B cell (primary cell): ENCODE measurements at regions not wholly inside any gene's neighbourhood (a gene's known extent, or its start where the extent isn't known, plus 50 kb on each side); places are given as distances from the start of the nearest gene placed in this dataset.

ENCODE experiments used
- ATAC-seq: fragments of 200-7000 bp; cut with Tn5 transposase; one replicate; pipeline ENCODE4 v1.10.0; 2021; ENCODE audit warnings: low read depth, mild to moderate bottlenecking, moderate number of reproducible peaks, moderate library complexity
- CTCF ChIA-PET: fragments of 350-600 bp; sonication (Branson Sonifier 250); formaldehyde crosslinking; loops from one replicate; lab custom pipeline; 2021; ENCODE audit warnings: antibody characterized with exemption, inconsistent platforms; lab: Charles Lee
- POLR2A ChIA-PET: fragments of 350-600 bp; sonication (Branson Sonifier 250); formaldehyde crosslinking; loops from one replicate; lab custom pipeline; 2021; ENCODE audit warnings: antibody characterized with exemption; lab: Charles Lee
- DNase-seq: peaks from one replicate; pipeline ENCODE4 v3.0.0; 2013
- H2AFZ ChIP-seq: 2 replicates; pipeline ENCODE4 v1.6.1; 2012; ENCODE audit warnings: mild to moderate bottlenecking, low read depth, low read length; ENCODE audit not compliant: insufficient read depth, poor library complexity, severe bottlenecking
- H3K27ac ChIP-seq, 2 donors: 1 replicate in 1 of 2; 2 replicates in 1 of 2; pipeline ENCODE4 v1.5.1; 2012 to 2013; ENCODE audit warnings: low read length in 2 of 2, mild to moderate bottlenecking in 2 of 2, moderate library complexity in 1 of 2
- H3K27me3 ChIP-seq, 4 experiments: fragments of 200-600 bp in 1 of 4; sonication (generic) in 1 of 4; replicated peaks in 1 of 4; 1 replicate in 2 of 4; 2 replicates in 2 of 4; pipeline versions ENCODE4 v1.6.1 to v1.7.0; 2013 to 2016; ENCODE audit warnings: low read length in 3 of 4, mild to moderate bottlenecking in 2 of 4, mixed read lengths in 1 of 4, moderate library complexity in 1 of 4; ENCODE audit not compliant: insufficient read depth in 4 of 4, control insufficient read depth in 3 of 4; ENCODE audit errors: control extremely low read depth in 1 of 4
- H3K36me3 ChIP-seq, 2 experiments: replicated peaks in 1 of 2; 1 replicate in 1 of 2; 2 replicates in 1 of 2; pipeline versions ENCODE4 v1.6.1 to v1.7.1; 2013; ENCODE audit warnings: low read length in 1 of 2; ENCODE audit not compliant: insufficient read depth in 2 of 2, control insufficient read depth in 1 of 2; ENCODE audit errors: control extremely low read depth in 1 of 2, extremely low read depth in 1 of 2
- H3K4me1 ChIP-seq, 2 donors: fragments of 200-600 bp in 1 of 2; sonication (generic) in 1 of 2; 1 replicate in 1 of 2; 2 replicates in 1 of 2; pipeline versions ENCODE4 v1.5.1 to v1.6.1; 2013 to 2017; ENCODE audit warnings: low read length in 2 of 2; ENCODE audit not compliant: control insufficient read depth in 2 of 2, insufficient read depth in 2 of 2
- H3K4me2 ChIP-seq: replicated peaks from 2 replicates; pipeline ENCODE3; 2012; ENCODE audit warnings: mild to moderate bottlenecking, low read depth, low read length; ENCODE audit not compliant: poor library complexity, severe bottlenecking
- H3K4me3 ChIP-seq, 5 experiments: fragments of 200-600 bp in 1 of 5; sonication (generic) in 1 of 5; 1 replicate in 3 of 5; 2 replicates in 2 of 5; pipeline versions ENCODE4 v1.5.1 to v1.7.0; 2011 to 2016; ENCODE audit warnings: low read length in 4 of 5, mild to moderate bottlenecking in 4 of 5, low read depth in 2 of 5, control low read depth in 1 of 5, moderate library complexity in 1 of 5; ENCODE audit not compliant: insufficient read depth in 1 of 5; ENCODE audit errors: control extremely low read depth in 1 of 5, extremely low read depth in 1 of 5
- H3K79me2 ChIP-seq: fragments of 200-600 bp; sonication (generic); one replicate; pipeline ENCODE4 v1.6.0; 2016; ENCODE audit warnings: low read length; ENCODE audit not compliant: control insufficient read depth, insufficient read depth
- H3K9ac ChIP-seq: fragments of 200-600 bp; sonication (generic); 2 replicates; pipeline ENCODE4 v1.6.1; 2017; ENCODE audit warnings: mild to moderate bottlenecking, low read length, moderate library complexity
- H3K9me3 ChIP-seq, 3 donors: one replicate each; pipeline versions ENCODE4 v1.6.1 to v1.7.1; 2013; ENCODE audit warnings: low read length in 2 of 3; ENCODE audit not compliant: control insufficient read depth in 2 of 3, insufficient read depth in 1 of 3; ENCODE audit errors: control extremely low read depth in 1 of 3
- H4K20me1 ChIP-seq: 2 replicates; pipeline ENCODE4 v1.6.0; 2012; ENCODE audit warnings: mild to moderate bottlenecking, low read length; ENCODE audit not compliant: insufficient read depth, control insufficient read depth, poor library complexity, severe bottlenecking
- H3K27ac Mint-ChIP-seq: one replicate; pipeline ENCODE4 v1.8.0; 2021; ENCODE audit warnings: mixed read lengths
- H3K27me3 Mint-ChIP-seq: one replicate; pipeline ENCODE4 v1.8.0; 2021; ENCODE audit warnings: mixed read lengths
- H3K4me1 Mint-ChIP-seq: one replicate; pipeline ENCODE4 v1.8.0; 2021; ENCODE audit warnings: mixed read lengths
- H3K4me3 Mint-ChIP-seq: one replicate; pipeline ENCODE4 v1.8.0; 2021; ENCODE audit warnings: mixed read lengths
- H3K9me3 Mint-ChIP-seq: one replicate; pipeline ENCODE4 v1.8.0; 2022; ENCODE audit warnings: mixed read lengths; ENCODE audit not compliant: insufficient read depth
- EZH2 ChIP-seq: IDR thresholded peaks from 2 replicates; pipeline ENCODE4 v1.6.1; 2012; ENCODE audit warnings: borderline replicate concordance, low read depth, mild to moderate bottlenecking, moderate library complexity, low read length; ENCODE audit not compliant: insufficient read depth, poor library complexity, severe bottlenecking
- WGBS: methylation state at CpG from one replicate; pipeline ENCODE4 v1.1.5; 2013; ENCODE audit warnings: missing lambda C conversion rate; ENCODE audit not compliant: insufficient coverage; 5-methylcytosine and 5-hydroxymethylcytosine counted together
- intact Hi-C: fragments of 100-400 bp; cut with micrococcal nuclease; formaldehyde crosslinking; loops from one replicate; pipeline ENCODE4 v1.10.0; 2022
- TF ChIP-seq, protein P1 (sequence below): fragments of 200-600 bp; IDR thresholded peaks from one replicate; pipeline ENCODE4 v1.8.0; 2022; ENCODE audit warnings: antibody characterized with exemption, mild to moderate bottlenecking

DNA sequence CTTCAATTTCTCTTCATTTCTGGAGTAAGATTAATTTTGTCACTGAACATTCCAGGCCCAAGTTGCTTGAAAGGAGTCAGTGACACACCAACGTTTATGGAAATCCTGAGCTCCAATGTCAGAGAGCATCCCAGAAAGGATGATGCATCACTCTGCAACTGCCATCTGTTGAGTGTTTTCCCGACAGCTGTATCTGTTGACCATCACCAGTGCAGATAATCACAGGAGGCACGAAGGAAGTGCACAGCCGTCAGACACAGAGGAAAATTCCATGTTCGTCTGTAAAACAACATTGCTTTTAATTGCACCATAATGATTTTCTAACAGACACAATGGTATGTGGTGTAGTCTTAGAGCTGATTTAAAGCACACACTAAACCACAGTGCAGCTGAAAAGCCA is 376.7 kb upstream of the ADGRL2 start:
- H3K27me3 ChIP-seq, result no peaks in the 10 kb centered on the region
- H3K9me3 ChIP-seq, result no peaks in the 10 kb centered on the region
- Mint-ChIP-seq H3K9me3 (no peaks in the 10 kb centered on the region), H3K4me1 (no peaks in the 10 kb centered on the region), H3K27me3 (no peaks in the 10 kb centered on the region), H3K4me3 (no peak overlapping the region), H3K27ac (no peak overlapping the region)
- ChIA-PET POLR2A (no interaction called here), CTCF (no interaction called here)
- H3K27ac ChIP-seq, result no peak overlapping the region
- ATAC-seq, result no peak
- TF ChIP-seq EZH2, result no peak
- TF ChIP-seq, protein P1, sequence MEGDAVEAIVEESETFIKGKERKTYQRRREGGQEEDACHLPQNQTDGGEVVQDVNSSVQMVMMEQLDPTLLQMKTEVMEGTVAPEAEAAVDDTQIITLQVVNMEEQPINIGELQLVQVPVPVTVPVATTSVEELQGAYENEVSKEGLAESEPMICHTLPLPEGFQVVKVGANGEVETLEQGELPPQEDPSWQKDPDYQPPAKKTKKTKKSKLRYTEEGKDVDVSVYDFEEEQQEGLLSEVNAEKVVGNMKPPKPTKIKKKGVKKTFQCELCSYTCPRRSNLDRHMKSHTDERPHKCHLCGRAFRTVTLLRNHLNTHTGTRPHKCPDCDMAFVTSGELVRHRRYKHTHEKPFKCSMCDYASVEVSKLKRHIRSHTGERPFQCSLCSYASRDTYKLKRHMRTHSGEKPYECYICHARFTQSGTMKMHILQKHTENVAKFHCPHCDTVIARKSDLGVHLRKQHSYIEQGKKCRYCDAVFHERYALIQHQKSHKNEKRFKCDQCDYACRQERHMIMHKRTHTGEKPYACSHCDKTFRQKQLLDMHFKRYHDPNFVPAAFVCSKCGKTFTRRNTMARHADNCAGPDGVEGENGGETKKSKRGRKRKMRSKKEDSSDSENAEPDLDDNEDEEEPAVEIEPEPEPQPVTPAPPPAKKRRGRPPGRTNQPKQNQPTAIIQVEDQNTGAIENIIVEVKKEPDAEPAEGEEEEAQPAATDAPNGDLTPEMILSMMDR, result no peak
- H3K4me3 ChIP-seq, result no peak overlapping the region
- no peaks in the 10 kb centered on the region for H3K36me3 ChIP-seq
- WGBS, result 94% methylated on average over 2 of the region's 5 CpGs
- H3K79me2 ChIP-seq, result no peaks in the 10 kb centered on the region
- H3K4me2 ChIP-seq, result no peak overlapping the region
- H3K4me1 ChIP-seq, result no peaks in the 10 kb centered on the region
- intact Hi-C loops, result no loop called here
- H4K20me1 ChIP-seq, result no peaks in the 10 kb centered on the region
- no peak overlapping the region for H2AFZ ChIP-seq
- H3K9ac ChIP-seq, result no peak overlapping the region
- DNase-seq, result no peak

DNA sequence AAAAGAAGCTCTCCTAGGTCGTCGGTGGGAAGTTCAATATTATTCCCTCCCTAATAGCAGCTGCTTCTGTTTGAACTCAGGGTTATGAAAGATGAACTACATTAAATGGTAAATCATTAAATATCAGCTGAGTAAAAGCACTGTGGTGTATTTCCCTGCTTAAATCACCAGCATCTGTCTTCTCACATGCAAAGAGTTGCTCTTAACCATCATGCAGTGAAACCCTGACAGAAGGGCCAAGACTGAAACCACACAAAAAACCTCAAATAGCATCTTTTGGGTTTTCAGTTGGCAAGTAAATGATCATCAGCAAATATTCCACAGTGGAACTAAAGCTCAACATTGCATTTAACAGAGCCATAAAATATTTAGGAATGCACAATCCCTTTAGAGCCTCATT is 380.0 kb upstream of the ADGRL2 start:
- H3K9ac ChIP-seq, result no peak overlapping the region
- ATAC-seq (no peak), DNase-seq (no peak)
- ChIA-PET CTCF (no interaction called here), POLR2A (no interaction called here)
- H3K27ac Mint-ChIP-seq, result no peak overlapping the region
- H3K27me3 Mint-ChIP-seq, result no peaks in the 10 kb centered on the region
- no peak overlapping the region for H3K27ac ChIP-seq
- H3K27me3 ChIP-seq, result no peaks in the 10 kb centered on the region
- TF ChIP-seq EZH2, result no peak
- TF ChIP-seq, protein P1, result no peak
- H3K9me3 ChIP-seq, result no peaks in the 10 kb centered on the region
- H3K4me3 Mint-ChIP-seq, result no peak overlapping the region
- H4K20me1 ChIP-seq, result no peaks in the 10 kb centered on the region
- intact Hi-C loops, result no loop called here
- no peak overlapping the region for H2AFZ ChIP-seq
- H3K79me2 ChIP-seq, result no peaks in the 10 kb centered on the region
- no peaks in the 10 kb centered on the region for H3K4me1 ChIP-seq
- no peaks in the 10 kb centered on the region for H3K9me3 Mint-ChIP-seq
- H3K36me3 ChIP-seq, result no peaks in the 10 kb centered on the region
- H3K4me3 ChIP-seq, result no peak overlapping the region
- H3K4me2 ChIP-seq, result no peak overlapping the region
- WGBS, result no CpG with 5 or more reads among the region's 2 CpGs
- no peaks in the 10 kb centered on the region for H3K4me1 Mint-ChIP-seq
